ENCODE measurements at regions not wholly inside any gene's neighbourhood (a gene's known extent, or its start where the extent isn't known, plus 50 kb on each side); places are given as distances from the start of the nearest gene placed in this dataset.
A peak's percentile ranks its signal among the peaks of the same experiment; 100 is the strongest.
"Not testable (repeated sequence)": the region's sequence is repeated elsewhere in the genome, so short reads cannot be mapped to it uniquely, and the experiment has no call there.

GRCh38 chr6:27806981-27807440 lies 105.2 kb downstream of the OR2B2 start:
- DNase-seq (ENCODE audit: low read depth): peak; percentile 66

- DNase-seq (ENCODE audit: low read depth): no peak
These were observed 106.8 kb downstream of the OR2B2 start for GRCh38 chr6:27805347-27805746.

- DNase-seq (ENCODE audit: low read depth): no peak
These were observed 107.3 kb downstream of the OR2B2 start for GRCh38 chr6:27804851-27805250.

DNA sequence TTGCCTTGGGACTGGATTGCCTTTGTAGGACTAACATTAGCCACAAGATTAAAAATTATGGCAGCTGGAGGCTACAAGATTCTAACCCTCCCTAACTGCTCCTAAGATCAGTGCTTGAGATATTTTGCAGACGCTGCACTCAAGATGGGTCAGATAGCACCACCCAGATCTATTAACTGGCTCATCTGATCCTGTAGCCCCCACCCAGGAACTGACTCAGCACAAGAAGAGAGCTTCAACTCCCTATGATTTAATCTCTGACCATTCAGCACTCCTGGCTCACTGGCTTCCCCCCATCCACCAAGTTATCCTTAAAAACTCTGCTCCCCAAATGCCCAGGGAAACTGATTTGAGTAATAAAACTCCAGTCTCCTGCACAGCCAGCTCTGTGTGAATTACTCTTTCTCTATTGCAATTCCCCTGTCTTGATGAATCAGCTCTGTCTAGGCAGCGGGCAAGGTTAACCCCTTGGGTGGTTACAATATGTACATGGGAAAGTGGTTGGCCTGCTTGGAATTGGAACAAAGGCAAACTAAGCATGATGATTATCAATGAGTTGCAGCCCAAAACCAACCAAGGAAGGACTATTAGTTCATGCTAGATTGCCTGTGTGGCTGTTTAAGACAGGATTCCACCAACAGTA lies 111.3 kb downstream of the OR2B2 start:
- DNase-seq (ENCODE audit: low read depth): no peak

- DNase-seq (ENCODE audit: low read depth): no peak
These were observed 114.2 kb downstream of the OR2B2 start for GRCh38 chr6:27797960-27798359.

GRCh38 chr6:27796736-27797481 lies 115.3 kb downstream of the OR2B2 start:
- not testable (repeated sequence) for DNase-seq (ENCODE audit: low read depth)

DNA sequence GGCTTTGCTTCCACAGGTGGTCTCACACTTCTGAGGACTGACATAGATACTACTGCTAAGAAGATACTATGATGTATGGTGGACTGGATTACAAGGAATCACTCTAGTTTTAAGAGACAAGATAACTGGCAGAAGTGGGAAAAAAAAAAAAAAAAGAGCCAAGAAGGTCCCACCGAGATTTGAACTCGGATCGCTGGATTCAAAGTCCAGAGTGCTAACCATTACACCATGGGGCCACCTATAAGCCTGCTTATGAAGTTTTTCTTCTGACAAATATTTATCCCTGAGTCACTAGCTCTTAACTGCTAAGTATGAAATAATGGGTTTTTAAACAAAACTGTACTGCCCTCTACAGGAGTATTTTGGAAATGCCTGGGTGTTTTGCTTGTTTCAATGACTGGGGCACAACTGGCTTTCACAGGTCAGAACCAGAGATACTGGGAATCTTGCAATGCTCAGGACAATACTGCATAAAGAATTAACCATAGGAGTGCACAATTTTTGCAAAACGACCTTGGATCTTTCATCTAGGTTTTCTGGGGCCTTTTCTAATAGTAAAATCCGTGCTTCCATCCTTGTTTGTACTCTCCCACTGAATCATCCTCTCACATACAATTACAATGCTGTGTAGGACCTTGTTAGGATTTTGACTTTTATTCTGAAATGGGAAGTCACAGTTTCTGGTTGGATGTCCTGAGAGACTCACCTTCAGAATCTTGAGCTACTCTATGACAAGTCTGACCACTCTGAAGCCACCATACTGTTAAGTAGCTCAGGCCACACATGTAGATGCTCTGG lies 116.3 kb downstream of the OR2B2 start:
- DNase-seq (ENCODE audit: low read depth): peak; percentile 92

DNA sequence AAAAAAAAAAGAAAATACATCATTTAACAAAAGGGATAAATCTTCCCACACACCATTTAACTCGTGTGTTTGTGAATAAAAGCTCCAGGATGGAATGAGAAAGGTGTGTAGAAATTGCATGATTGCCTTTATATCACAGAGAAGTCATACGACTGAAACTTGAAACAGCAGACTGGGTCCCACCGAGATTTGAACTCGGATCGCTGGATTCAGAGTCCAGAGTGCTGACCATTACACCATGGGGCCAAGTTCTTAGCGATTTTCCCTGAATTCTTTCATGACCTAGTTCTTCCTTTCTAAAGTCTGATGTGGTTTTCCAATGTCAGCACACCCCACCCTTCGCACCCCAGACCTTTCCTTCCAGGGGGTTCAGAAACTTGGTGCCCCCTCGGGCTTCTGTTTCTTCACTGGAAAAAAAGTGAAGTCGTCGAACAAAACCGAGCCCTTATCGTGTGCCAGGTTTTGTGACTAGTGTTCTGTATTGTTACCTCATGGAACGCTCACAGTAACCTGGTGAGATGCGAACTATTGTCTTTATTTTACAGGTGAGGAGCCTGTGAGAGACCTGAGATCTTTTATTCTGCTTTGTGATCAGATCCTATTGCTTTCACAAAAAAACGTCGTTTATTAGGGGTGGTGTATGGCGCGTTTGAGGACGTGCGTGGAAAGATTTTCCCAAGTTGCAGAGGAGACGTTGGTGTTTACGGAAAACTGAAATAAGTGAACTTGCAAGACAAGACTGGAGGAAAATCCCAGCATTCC lies 120.8 kb downstream of the OR2B2 start:
- peak; percentile 86 for DNase-seq (ENCODE audit: low read depth)

DNA sequence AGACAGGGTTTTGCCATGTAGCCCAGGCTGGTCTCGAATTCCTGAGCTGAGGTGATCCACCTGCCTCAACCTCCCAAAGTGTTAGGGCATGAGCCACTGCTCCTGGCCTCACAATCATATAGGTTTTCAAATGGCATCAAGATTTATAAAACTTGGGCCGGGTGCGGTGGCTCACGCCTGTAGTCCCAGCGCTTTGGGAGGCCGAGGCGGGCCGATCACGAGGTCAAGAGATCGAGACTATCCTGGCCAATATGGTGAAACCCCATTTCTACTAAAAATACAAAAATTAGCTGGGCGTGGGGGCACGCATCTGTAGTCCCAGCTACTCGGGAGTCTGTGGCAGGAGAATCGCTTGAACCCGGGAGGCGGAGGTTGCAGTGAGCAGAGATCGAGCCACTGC lies 123.8 kb downstream of the OR2B2 start:
- not testable (repeated sequence) for DNase-seq (ENCODE audit: low read depth)

- no peak for DNase-seq (ENCODE audit: low read depth)
These were observed 126.1 kb downstream of the OR2B2 start for GRCh38 chr6:27786048-27786447.

GRCh38 chr6:27785294-27785693 lies 126.9 kb downstream of the OR2B2 start:
- DNase-seq (ENCODE audit: low read depth): no peak

GRCh38 chr6:27782748-27783147 lies 129.4 kb downstream of the OR2B2 start:
- no peak for DNase-seq (ENCODE audit: low read depth)

- no peak for DNase-seq (ENCODE audit: low read depth)
These were observed 133.4 kb downstream of the OR2B2 start for GRCh38 chr6:27778625-27779417.

GRCh38 chr6:27777614-27778355 lies 134.4 kb downstream of the OR2B2 start:
- DNase-seq (ENCODE audit: low read depth): no peak

DNA sequence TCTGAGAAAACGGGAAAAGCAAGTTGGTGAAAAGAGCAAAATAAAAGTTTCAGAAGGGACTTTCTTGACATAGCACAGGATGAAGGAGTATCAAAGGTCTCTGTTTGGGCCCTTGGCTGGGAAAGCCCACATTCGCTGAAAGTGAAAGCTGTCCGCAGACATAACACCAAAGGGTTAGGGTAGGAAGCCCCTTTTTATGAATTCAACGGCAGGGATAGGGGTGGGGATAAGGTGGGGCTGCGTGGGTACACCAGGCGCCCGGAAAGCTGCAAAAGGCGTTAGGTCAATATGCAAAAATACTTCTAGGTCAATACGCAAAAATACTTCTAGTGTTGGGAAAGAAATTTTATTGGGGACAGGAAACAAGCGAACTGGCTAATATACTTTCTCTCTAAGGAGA lies 135.1 kb downstream of the OR2B2 start:
- DNase-seq (ENCODE audit: low read depth): no peak

GRCh38 chr6:27776504-27776903 lies 135.7 kb downstream of the OR2B2 start:
- no peak for DNase-seq (ENCODE audit: low read depth)

- peak; percentile 18 for DNase-seq (ENCODE audit: low read depth)
These were observed 136.4 kb downstream of the OR2B2 start for GRCh38 chr6:27775796-27776184.

DNA sequence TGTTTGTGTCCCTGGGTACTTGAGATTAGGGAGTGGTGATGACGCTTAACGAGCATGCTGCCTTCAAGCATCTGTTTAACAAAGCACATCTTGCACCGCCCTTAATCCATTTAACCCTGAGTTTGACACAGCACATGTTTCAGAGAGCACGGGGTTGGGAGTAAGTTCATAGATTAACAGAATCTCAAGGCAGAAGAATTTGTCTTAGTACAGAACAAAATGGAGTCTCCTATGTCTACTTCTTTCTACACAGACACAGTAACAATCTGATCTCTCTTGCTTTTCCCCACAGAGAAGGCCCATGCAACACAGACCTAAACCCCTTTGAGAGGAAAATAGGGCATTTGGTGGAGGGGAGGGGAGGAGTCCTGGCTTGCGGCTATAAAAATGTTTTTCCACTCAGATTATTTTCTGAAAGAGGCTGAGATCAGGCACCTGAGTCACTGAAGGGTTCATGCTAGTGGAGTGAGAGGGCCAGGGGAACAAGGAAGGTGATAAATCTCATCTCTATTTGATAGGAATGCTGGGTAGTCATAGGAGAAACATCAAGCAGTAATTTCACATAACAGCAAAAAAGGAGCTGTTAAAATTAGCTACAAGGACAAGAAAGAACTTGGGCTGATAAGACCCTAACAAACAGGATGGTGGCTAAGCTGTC lies 136.9 kb downstream of the OR2B2 start:
- peak; percentile 48 for DNase-seq (ENCODE audit: low read depth)

DNA sequence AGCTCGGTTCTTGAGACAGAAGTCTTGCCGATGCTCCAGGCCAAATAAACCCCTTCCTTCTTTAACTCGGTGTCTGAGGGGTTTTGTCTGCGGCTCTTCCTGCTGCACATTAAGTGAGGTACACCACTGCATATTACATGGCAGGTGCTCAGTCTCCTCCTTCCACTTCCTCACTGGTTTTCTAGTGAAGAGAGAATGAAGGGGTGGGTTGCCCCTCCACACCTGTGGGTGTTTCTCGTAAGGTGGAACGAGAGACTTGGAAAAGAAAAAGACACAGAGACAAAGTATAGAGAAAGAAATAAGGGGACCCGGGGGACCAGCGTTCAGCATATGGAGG lies 138.0 kb downstream of the OR2B2 start:
- DNase-seq (ENCODE audit: low read depth): not testable (repeated sequence)

Data from EH (cell line).